DMS153 treated with DMSO at 0.1 percent for 48 hours (cell line): ENCODE measurements at regions not wholly inside any gene's neighbourhood (a gene's known extent, or its start where the extent isn't known, plus 50 kb on each side); places are given as distances from the start of the nearest gene placed in this dataset.

ENCODE experiments used
- DNase-seq: peaks from one replicate; lab custom pipeline; 2025; ENCODE audit not compliant: unreplicated experiment; lab: John Stamatoyannopoulos, UW

- DNase-seq: no peak
Observed at GRCh38 chr18:38886861-38887670, 1321.5 kb upstream of the CELF4 start.

GRCh38 chr18:38886235-38886634 lies 1320.6 kb upstream of the CELF4 start:
- DNase-seq: no peak

- no peak for DNase-seq
Observed at GRCh38 chr18:38884050-38884449, 1318.5 kb upstream of the CELF4 start.

GRCh38 chr18:38883111-38883510 lies 1317.5 kb upstream of the CELF4 start:
- no peak for DNase-seq

- DNase-seq: no peak
Observed at GRCh38 chr18:38879871-38880270, 1314.3 kb upstream of the CELF4 start.

GRCh38 chr18:38872342-38872741 lies 1306.7 kb upstream of the CELF4 start:
- no peak for DNase-seq

GRCh38 chr18:38868757-38869156 lies 1303.2 kb upstream of the CELF4 start:
- DNase-seq: no peak

- no peak for DNase-seq
Observed at GRCh38 chr18:38867680-38868079, 1302.1 kb upstream of the CELF4 start.

- no peak for DNase-seq
Observed at GRCh38 chr18:38851526-38851925, 1285.9 kb upstream of the CELF4 start.

GRCh38 chr18:38847326-38847725 lies 1281.7 kb upstream of the CELF4 start:
- DNase-seq: no peak

GRCh38 chr18:38843291-38843690 lies 1277.7 kb upstream of the CELF4 start:
- DNase-seq: no peak

GRCh38 chr18:38826247-38826646 lies 1260.6 kb upstream of the CELF4 start:
- no peak for DNase-seq

GRCh38 chr18:38811209-38811608 lies 1245.6 kb upstream of the CELF4 start:
- no peak for DNase-seq

- no peak for DNase-seq
Observed at GRCh38 chr18:38810789-38811188, 1245.2 kb upstream of the CELF4 start.

GRCh38 chr18:38807915-38808314 lies 1242.3 kb upstream of the CELF4 start:
- no peak for DNase-seq

GRCh38 chr18:38805256-38805655 lies 1239.7 kb upstream of the CELF4 start:
- DNase-seq: no peak

- no peak for DNase-seq
Observed at GRCh38 chr18:38801640-38802039, 1236.0 kb upstream of the CELF4 start.

- no peak for DNase-seq
Observed at GRCh38 chr18:38796762-38797161, 1231.2 kb upstream of the CELF4 start.

GRCh38 chr18:38792731-38793130 lies 1227.1 kb upstream of the CELF4 start:
- DNase-seq: no peak

- DNase-seq: no peak
Observed at GRCh38 chr18:38790786-38791185, 1225.2 kb upstream of the CELF4 start.

GRCh38 chr18:38790303-38790702 lies 1224.7 kb upstream of the CELF4 start:
- no peak for DNase-seq

- DNase-seq: no peak
Observed at GRCh38 chr18:38789141-38789540, 1223.5 kb upstream of the CELF4 start.

- DNase-seq: no peak
Observed at GRCh38 chr18:38786906-38787305, 1221.3 kb upstream of the CELF4 start.
